T-helper 17 cell (primary cell): ENCODE measurements at regions not wholly inside any gene's neighbourhood (a gene's known extent, or its start where the extent isn't known, plus 50 kb on each side); places are given as distances from the start of the nearest gene placed in this dataset.
"Not testable (repeated sequence)": the region's sequence is repeated elsewhere in the genome, so short reads cannot be mapped to it uniquely, and the experiment has no call there.

Source experiments
- ATAC-seq: fragments of 150-1000 bp; cut with Tn5 transposase; 2 replicates; pipeline ENCODE4 v1.10.0; 2021; ENCODE audit warnings: mild to moderate bottlenecking, moderate library complexity
- DNase-seq, 3 donors: peaks; one replicate each; pipeline versions ENCODE4 v3.0.0 to v3.0.0-alpha.2; 2020 to 2021
- H3K9me3 ChIP-seq: one replicate; pipeline ENCODE4 v1.7.0; 2013; ENCODE audit warnings: low read length, mild to moderate bottlenecking; ENCODE audit not compliant: control insufficient read depth, poor library complexity, severe bottlenecking
- H3K27ac Mint-ChIP-seq: one replicate; pipeline ENCODE4 v1.8.0; 2022; ENCODE audit warnings: mild to moderate bottlenecking, moderate library complexity, mixed read lengths
- H3K27me3 Mint-ChIP-seq: one replicate; pipeline ENCODE4 v1.8.0; 2022; ENCODE audit warnings: mixed read lengths
- H3K36me3 Mint-ChIP-seq: one replicate; pipeline ENCODE4 v1.8.0; 2022; ENCODE audit warnings: low read depth, mixed read lengths
- H3K4me1 Mint-ChIP-seq: one replicate; pipeline ENCODE4 v1.8.0; 2022; ENCODE audit warnings: mild to moderate bottlenecking, mixed read lengths
- H3K4me3 Mint-ChIP-seq: one replicate; pipeline ENCODE4 v1.8.0; 2022; ENCODE audit warnings: mild to moderate bottlenecking, moderate library complexity, mixed read lengths

DNA sequence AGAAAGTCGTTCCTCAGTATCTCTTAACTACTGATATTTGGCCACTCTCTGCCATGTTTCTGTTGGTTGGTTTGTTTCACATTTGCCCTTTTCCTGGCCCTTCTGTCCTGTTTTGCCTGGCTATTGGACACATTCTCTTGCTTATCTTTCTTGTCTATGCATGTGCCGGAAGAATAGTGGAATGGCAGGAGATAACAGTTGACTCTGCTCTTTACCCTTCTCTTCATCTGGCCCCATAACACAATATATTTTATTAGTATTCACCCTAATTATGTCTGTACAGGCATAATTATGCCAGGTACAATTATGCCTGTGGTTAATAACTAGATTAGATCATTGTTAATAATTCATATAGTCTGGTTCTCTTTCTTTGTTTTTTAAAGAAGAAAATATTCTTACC lies 243.5 kb upstream of the LMO3 start:
- H3K9me3 ChIP-seq, result no peaks in the 10 kb centered on the region
- H3K36me3 Mint-ChIP-seq, result no peaks in the 10 kb centered on the region
- no peaks in the 10 kb centered on the region for H3K27me3 Mint-ChIP-seq
- H3K27ac Mint-ChIP-seq, result no peak overlapping the region
- H3K4me3 Mint-ChIP-seq, result no peak overlapping the region
- DNase-seq, result no peak
- no peak for ATAC-seq
- H3K4me1 Mint-ChIP-seq, result no peaks in the 10 kb centered on the region

DNA sequence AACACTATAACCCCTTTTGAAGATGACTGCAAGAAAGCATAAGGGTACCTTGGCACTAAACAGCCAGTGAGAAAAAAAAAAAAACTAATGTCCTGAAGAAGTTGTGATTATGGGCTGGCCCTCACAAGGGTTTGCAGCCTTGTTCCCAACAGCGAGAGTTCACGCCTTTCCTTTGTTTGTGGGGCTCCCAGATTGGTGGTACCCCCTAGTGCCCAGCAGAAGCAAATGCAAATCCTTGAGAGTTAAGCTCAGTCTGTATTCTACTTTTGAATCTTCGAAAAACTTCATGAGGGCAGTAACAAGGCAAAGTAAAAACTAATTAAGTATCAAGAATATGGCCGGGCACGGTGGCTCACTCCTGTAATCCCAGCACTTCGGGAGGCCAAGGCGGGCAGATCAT lies 238.9 kb upstream of the LMO3 start:
- Mint-ChIP-seq H3K4me3 (no peak overlapping the region), H3K36me3 (no peaks in the 10 kb centered on the region), H3K27me3 (no peaks in the 10 kb centered on the region), H3K27ac (no peak overlapping the region), H3K4me1 (no peaks in the 10 kb centered on the region)
- no peak for DNase-seq
- ATAC-seq, result no peak
- H3K9me3 ChIP-seq, result no peaks in the 10 kb centered on the region

DNA sequence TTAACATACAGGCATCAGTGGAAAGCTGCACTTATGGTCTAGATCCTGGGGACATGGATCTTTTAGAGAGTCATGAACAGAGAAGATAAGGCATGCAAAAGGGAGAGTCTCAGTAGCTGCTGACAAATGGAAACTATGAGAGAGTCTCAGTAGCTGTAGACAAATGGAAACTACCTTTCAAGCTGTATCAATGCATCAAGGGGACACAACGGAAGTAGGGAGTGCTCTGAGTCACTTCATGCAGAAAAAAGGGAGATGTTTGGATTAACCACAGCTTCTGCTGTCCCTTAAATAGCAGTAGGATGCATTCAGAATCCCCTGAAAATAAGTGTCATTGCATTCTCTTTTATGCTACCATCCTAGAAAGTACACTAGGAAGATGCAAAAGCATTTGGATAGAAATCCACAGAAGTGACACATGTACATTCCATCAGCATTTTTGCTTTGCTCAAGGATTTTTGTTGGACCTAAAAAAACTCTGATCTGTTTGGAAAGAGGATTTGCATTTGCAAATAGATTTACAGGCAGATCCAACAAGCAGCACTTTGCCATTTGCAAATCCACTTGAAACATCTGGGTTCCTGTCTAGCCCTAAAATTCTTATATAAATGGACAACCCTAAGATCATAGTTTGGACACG lies 227.5 kb upstream of the LMO3 start:
- Mint-ChIP-seq H3K27me3 (no peaks in the 10 kb centered on the region), H3K4me1 (no peaks in the 10 kb centered on the region), H3K36me3 (no peaks in the 10 kb centered on the region), H3K27ac (no peak overlapping the region), H3K4me3 (no peak overlapping the region)
- ATAC-seq, result no peak
- DNase-seq, result no peak
- no peaks in the 10 kb centered on the region for H3K9me3 ChIP-seq

DNA sequence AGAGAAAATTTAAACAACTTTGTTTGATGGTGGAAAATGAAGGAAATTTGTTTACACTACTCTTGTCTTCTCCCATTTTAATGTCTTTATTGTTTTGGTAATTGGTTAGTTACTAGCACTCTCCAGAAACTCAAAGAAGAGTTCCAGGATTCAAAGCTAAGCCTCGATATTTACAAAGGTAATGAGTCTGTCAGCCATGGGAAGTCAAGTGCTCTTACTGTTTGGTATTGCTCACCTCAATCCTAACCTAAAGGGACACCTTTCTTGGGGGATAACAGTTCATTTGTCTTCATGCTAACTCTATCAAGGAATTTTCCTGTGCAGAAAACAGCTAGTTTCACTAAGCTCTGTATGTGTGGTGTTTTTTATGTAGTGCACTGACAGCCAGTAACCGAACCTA lies 222.9 kb upstream of the LMO3 start:
- Mint-ChIP-seq H3K4me1 (no peaks in the 10 kb centered on the region), H3K27me3 (no peaks in the 10 kb centered on the region), H3K36me3 (no peaks in the 10 kb centered on the region), H3K27ac (no peak overlapping the region), H3K4me3 (no peak overlapping the region)
- ATAC-seq, result no peak
- no peaks in the 10 kb centered on the region for H3K9me3 ChIP-seq
- no peak for DNase-seq

DNA sequence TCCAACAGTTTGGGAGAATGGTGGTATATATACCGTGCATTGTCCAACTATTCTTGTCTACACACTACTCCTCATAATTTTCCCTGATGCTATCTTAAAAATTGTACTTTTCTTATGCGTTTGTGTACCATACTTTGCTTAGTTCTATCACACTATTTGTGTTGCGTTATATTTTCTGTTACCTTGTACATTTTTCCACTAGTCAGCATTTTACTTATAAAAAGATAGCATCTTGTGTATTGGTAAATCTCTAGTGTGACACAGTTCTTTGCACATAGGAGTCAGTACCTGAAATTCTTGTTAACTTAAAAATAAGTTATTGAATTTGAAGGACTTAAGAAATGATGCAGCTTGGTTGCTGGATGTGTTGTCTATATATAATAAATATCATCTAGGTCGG lies 201.8 kb upstream of the LMO3 start:
- no peaks in the 10 kb centered on the region for H3K36me3 Mint-ChIP-seq
- no peaks in the 10 kb centered on the region for H3K4me1 Mint-ChIP-seq
- no peak overlapping the region for H3K27ac Mint-ChIP-seq
- H3K9me3 ChIP-seq, result no peaks in the 10 kb centered on the region
- ATAC-seq, result no peak
- no peak for DNase-seq
- H3K4me3 Mint-ChIP-seq, result no peak overlapping the region
- no peaks in the 10 kb centered on the region for H3K27me3 Mint-ChIP-seq

DNA sequence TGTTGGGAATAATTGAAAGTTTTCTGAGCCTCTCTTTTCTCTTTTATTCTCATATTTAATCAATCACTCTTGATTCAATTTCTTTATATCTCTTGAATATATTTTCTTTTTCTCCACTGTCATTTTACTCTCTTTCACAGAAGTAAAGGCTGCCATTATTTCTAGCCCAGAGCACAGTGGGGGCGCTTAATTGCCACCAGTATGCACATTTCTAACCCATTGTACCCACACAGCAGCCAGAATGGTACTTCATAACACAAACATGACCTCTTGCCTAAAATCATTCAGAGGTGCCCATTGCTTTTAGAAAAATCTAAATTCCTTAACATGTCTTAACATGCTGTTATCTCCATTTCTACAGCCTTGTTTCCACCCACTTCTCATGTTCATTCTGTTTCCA lies 190.2 kb upstream of the LMO3 start:
- no peaks in the 10 kb centered on the region for H3K9me3 ChIP-seq
- Mint-ChIP-seq H3K27ac (no peak overlapping the region), H3K27me3 (no peaks in the 10 kb centered on the region), H3K36me3 (no peaks in the 10 kb centered on the region), H3K4me3 (no peak overlapping the region), H3K4me1 (no peaks in the 10 kb centered on the region)
- ATAC-seq, result no peak
- DNase-seq, result no peak

DNA sequence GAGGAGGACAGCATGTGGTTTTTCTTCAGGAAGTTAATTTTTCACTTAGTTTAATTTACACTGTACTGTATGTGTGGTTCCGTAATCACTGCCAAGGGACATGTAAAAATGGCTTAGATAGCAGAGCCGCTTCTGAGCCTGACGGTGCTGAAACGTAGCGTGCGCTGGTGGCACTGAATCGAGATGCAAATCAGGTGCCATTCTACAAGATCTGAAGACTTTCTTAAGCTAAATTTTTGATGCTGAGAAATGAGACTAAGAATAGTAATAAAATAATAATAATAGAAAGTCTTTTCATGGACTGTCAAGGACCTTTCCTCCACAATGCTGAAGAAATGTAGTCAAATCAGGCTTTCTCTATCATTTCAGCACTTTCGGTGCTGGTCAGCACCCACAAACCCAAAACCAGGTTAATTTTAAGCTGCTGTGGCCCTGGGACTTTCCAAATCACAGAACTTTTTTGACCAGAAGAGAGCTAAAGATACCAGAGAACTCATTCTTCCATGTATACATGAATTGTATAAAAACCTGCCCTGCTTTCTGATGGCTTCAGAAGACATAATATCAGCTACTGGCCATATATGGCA lies 183.3 kb upstream of the LMO3 start:
- Mint-ChIP-seq H3K27ac (no peak overlapping the region), H3K4me3 (no peak overlapping the region), H3K36me3 (no peaks in the 10 kb centered on the region), H3K4me1 (no peaks in the 10 kb centered on the region), H3K27me3 (no peaks in the 10 kb centered on the region)
- DNase-seq, result no peak
- H3K9me3 ChIP-seq, result no peaks in the 10 kb centered on the region
- ATAC-seq, result no peak

DNA sequence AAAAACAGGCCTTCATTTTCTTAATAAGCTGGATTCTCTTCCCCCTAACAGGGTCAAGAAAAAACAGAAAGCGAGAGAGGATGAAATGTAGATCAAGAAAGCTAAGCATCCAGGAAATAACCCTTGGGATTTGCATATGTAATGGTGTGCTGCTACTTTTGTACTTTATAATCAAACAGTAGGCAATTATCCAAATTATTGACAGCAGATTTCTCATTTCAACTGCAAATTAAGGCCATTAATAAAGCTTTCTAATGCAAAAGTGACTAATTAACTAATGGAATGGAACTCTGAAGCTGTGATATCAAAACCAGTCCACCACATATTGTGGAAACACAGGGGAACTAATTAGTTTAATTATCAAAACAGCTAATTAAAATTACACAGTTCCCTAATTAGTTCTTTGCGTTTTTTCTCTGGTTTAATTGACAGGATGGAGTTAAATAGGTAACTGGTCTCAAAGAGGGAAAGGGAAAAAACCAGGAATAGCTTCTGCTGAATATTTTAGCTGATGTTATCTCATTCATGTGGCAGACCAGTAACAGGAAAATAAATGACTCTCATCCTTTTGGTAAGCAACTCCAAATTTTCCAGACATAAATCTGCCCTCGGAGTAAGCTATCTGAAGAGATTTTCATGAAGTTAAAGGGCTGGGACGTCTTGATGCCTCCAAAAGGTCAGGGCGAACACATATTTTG lies 182.7 kb upstream of the LMO3 start:
- no peak for ATAC-seq
- H3K9me3 ChIP-seq, result no peaks in the 10 kb centered on the region
- H3K36me3 Mint-ChIP-seq, result no peaks in the 10 kb centered on the region
- no peaks in the 10 kb centered on the region for H3K4me1 Mint-ChIP-seq
- DNase-seq, result no peak
- H3K4me3 Mint-ChIP-seq, result no peak overlapping the region
- no peak overlapping the region for H3K27ac Mint-ChIP-seq
- no peaks in the 10 kb centered on the region for H3K27me3 Mint-ChIP-seq

DNA sequence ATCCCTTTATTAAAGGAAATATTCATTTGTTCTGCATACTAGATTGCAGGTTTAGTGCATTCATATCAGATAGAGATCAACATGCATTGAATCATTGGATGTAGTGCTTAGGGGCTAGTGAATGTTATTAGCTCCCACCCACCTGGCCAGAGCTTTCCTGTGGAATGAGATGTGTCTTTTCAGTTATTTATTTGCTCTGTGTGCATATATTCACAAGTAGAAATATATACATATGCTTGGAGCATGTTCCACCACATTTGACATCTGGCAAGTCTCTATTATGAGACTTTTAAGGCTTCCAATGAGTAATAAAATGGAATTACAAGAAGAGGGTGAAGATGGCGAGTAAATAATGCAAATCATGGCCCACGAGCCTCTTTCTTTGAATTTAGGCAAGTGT lies 180.0 kb upstream of the LMO3 start:
- no peaks in the 10 kb centered on the region for H3K9me3 ChIP-seq
- Mint-ChIP-seq H3K4me1 (no peaks in the 10 kb centered on the region), H3K4me3 (no peak overlapping the region), H3K36me3 (no peaks in the 10 kb centered on the region), H3K27me3 (no peaks in the 10 kb centered on the region), H3K27ac (no peak overlapping the region)
- no peak for ATAC-seq
- DNase-seq, result no peak

DNA sequence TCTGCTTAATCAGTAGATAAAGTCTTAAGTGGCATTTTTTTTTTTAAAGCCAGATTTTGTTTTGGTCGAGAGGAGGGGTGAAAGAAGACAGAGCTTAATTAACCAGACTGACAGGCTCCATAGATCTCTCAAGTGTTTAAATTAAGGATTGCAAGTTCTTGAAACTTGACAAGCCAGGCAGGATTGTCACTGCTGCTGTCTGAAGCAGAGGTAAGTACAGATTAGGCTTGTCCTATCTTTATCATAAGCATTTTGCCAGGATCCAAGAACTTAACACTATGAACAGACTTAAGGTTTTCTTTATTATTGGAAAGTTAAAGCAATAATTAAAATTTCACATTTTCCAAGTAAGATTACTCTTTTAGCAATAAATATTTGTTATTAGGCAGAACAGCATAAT lies 179.6 kb upstream of the LMO3 start:
- Mint-ChIP-seq H3K4me1 (no peaks in the 10 kb centered on the region), H3K4me3 (no peak overlapping the region), H3K27me3 (no peaks in the 10 kb centered on the region), H3K27ac (no peak overlapping the region), H3K36me3 (no peaks in the 10 kb centered on the region)
- DNase-seq (no peak), ATAC-seq (no peak)
- no peaks in the 10 kb centered on the region for H3K9me3 ChIP-seq

DNA sequence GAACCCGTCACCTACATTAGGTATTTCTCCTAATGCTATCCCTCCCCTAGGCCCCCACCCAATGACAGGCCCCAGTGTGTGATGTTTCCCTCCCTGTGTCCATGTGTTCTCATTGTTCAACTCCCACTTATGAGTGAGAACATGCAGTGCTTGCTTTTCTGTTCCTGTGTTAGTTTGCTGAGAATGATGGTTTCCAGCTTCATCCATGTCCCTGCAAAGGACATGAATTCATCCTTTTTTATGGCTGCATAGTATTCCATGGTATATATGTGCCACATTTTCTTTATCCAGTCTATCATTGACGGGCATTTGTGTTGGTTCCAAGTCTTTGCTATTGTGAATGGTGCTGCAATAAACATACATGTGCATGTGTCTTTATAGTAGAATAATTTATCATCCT lies 163.2 kb upstream of the LMO3 start:
- not testable (repeated sequence) for H3K4me3 Mint-ChIP-seq, H3K9me3 ChIP-seq, H3K27ac Mint-ChIP-seq, ATAC-seq, H3K27me3 Mint-ChIP-seq, H3K36me3 Mint-ChIP-seq, H3K4me1 Mint-ChIP-seq, DNase-seq

DNA sequence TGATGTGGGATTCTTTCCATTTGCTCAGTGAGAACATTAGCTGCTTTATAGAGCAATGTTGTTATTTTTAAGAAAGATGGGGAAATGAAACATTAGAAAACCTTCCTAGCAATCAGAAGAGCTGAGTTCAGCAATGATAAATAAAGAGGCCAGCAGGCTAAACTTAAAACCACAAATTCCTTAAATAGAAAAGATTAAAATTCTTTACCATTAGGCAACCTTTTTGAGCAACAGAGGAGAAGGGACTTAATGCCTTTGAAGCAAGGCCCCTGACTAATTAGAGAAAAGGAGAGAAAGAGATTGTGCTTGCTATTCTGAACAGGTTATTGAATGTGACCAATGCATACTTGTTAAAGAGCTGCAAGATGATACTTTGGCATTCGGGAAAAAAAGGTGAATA lies 160.8 kb upstream of the LMO3 start:
- no peaks in the 10 kb centered on the region for H3K27me3 Mint-ChIP-seq
- no peaks in the 10 kb centered on the region for H3K9me3 ChIP-seq
- H3K4me3 Mint-ChIP-seq, result no peak overlapping the region
- ATAC-seq, result no peak
- no peaks in the 10 kb centered on the region for H3K36me3 Mint-ChIP-seq
- DNase-seq, result no peak
- H3K27ac Mint-ChIP-seq, result no peak overlapping the region
- no peaks in the 10 kb centered on the region for H3K4me1 Mint-ChIP-seq

DNA sequence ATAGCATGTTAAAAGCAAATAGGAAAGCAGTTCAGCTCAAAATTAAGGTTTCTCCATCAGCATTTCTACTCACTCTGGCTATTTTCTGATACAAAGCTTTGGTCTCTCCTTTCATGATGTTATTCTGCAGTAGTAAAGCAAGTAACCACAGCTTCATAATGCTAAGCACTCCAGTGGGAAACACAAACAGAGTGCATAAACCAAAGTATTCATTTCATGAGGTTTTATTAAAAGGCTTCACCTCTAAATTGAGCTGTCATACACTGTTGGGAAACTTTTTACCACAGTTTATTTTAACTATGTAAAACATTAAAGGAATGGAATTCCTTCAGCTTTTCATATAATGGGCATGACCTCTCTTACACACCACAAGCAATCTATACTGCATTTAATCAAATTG lies 157.9 kb upstream of the LMO3 start:
- H3K9me3 ChIP-seq, result no peaks in the 10 kb centered on the region
- DNase-seq, result no peak
- Mint-ChIP-seq H3K4me1 (no peaks in the 10 kb centered on the region), H3K36me3 (no peaks in the 10 kb centered on the region), H3K27me3 (no peaks in the 10 kb centered on the region), H3K27ac (no peak overlapping the region), H3K4me3 (no peak overlapping the region)
- ATAC-seq, result no peak
